ENCODE measurements at regions not wholly inside any gene's neighbourhood (a gene's known extent, or its start where the extent isn't known, plus 50 kb on each side); places are given as distances from the start of the nearest gene placed in this dataset.

DNA sequence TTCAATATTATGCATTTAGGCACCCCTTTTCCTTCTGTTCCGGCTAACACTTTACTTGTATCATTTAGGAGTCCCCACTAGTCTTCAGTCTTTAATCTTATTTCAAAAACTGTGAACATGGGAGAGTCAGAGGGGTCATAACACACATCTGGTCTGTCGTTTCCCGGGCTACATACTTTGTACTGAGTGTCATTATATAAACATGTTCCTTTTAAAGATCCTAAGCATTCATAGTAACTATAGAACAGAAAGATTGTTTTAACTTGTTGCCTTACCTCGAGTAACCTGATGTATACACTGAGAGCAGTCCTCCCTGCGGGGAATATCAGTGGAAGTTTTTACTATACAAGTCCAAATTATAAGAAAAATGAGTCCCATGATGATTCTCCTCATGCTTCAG, 78.2 kb upstream of the VEPH1 start:
- DNase-seq (ENCODE audit: low read depth): no peak

DNA sequence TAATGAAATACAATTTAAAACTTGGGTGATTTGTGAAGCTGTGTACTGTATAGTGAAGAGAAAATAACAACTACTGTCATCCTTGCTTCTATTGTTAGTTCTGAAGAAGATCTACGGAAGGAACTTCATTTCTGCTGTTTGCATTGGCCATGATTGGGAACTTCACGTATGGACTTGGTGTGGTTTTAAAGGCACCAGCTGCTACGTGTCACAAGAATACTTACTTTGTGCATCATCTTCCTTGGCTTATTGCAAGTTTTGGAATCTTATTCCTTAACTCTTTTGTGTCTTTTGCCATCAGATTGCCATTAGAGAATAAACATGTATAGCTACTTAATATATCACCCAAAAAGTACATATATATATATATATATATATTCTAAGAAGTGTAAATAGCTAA, 75.0 kb upstream of the VEPH1 start:
- DNase-seq (ENCODE audit: low read depth): no peak

DNA sequence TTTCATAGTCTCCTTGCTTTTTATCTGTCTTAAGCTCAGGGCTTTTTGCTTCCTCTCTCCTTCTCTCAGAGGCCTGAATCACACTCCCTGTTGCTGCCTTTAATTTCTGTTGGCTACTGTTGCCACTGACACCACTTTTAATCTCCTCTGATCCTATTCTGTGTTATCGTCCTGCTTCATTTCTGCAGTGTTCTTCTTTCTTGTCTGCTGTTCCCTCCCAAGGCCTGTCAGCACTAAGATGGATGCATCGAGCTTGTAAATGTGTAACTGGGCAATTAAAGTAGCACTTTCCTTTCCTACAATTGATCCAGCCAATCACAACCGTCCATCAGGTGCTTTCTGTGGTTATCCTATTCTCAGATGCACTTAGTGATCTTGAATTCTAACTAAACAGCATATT, 71.3 kb upstream of the VEPH1 start:
- no peak for DNase-seq (ENCODE audit: low read depth)

DNA sequence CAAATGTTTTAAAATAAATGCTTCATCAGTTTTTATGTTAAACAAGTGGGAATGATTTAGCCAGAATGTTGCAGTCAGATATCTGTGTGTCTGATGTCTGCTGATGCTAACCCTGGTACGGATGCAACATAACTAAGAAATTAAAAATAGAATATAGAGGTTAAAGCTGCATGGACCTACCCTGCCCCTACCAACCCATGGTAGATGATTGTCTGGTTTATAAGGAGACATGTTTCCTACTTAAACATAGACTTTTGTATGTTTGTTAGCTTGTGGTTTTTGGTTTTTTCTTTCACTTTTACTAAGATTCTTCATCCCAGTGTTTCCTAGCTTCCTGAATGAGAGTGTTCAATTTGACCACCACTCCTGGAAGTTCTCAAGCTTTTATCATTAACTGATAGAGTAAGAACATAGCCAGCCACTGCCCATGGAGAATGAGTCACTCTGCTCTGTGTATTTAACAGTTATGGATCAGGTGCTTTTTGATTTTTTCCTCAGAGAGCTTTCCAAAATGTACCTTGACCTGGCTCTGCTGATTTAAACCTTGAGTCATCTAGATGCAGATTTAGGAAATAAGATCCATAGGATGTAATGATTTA, 70.7 kb upstream of the VEPH1 start:
- DNase-seq (ENCODE audit: low read depth): peak; percentile 48

DNA sequence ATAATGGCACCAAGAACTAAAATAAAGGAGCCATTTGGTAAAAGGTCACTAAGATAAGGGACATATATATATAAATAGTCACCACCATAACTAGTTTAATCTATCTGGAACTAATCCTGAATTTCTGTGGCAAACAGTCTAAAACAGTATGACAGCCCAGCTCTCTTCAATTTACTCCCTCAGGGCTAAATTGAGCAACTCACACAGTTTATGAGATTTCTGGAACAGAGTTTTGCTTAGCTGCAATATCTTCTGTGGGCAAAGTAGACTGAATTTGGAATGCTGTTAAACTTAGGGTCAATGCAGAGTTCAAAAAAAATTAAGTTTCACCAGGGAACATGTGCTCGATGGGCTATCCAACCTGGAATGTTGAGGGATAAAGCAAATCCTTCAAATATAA, 70.1 kb upstream of the VEPH1 start:
- peak; percentile 36 for DNase-seq (ENCODE audit: low read depth)

- peak; percentile 59 for DNase-seq (ENCODE audit: low read depth)
These were observed 69.5 kb upstream of the VEPH1 start for GRCh38 chr3:157572559-157573270.

DNA sequence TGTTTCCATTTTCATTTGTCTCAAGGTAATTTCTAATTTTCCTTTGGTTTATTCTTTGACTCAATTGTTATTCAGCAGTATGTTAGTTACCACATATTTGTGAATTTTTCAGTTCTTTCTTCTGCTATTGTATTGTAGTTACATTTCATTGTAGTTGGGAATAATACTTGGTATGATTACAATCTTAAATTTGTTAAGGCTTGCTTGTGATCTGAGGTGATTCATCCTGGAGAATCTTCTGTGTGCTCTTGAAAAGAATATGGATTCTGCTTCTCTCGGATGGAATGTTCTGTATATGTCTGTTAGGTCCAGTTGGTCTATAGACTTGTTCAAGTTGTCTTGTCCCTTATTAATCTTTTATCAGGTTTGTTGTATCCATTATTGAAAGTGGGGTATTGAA, 63.4 kb upstream of the VEPH1 start:
- DNase-seq (ENCODE audit: low read depth): no peak

- DNase-seq (ENCODE audit: low read depth): no peak
These were observed 56.2 kb upstream of the VEPH1 start for GRCh38 chr3:157559401-157559800.
